NCI-H1436 (cell line): ENCODE measurements at regions not wholly inside any gene's neighbourhood (a gene's known extent, or its start where the extent isn't known, plus 50 kb on each side); places are given as distances from the start of the nearest gene placed in this dataset.
"Not testable (repeated sequence)": the region's sequence is repeated elsewhere in the genome, so short reads cannot be mapped to it uniquely, and the experiment has no call there.

Experiments used
- DNase-seq: peaks from one replicate; lab custom pipeline; 2025; lab: John Stamatoyannopoulos, UW

DNA sequence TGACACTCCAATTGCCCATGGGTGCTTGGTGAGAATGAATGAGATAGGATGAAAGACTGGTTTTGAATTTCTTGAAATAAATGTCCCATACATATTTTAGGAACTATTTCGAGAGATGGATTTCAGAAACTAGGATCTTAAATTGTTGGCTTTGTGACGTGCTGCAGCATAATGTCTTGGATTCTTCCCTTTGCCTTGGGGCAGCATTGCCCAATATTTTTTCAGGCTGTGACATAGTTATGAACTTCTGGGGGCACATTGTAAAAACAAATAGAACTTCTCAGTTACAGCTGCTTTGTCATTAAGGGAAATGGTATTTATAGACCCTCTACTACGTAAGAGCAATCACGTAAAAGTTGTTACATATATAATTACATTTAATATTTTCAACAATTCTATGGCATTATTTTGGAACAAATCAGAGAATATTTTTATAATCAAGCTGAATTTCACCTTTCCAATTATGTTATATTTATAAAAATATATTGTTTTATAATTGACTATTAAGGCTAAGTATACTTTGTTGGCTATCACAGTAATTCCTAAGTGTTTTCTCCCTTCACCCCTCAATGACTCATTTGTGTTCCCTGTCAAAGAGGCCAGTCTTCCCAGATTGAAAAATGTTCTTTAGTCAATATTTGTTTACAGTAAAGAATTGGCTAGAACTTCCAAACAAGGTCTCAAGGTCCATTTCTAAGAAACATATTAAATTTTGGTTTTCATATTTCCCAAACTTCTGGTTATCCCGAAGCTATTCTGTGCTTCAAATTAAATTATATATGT lies 1388.3 kb upstream of the ACO1 start:
- DNase-seq: no peak

DNA sequence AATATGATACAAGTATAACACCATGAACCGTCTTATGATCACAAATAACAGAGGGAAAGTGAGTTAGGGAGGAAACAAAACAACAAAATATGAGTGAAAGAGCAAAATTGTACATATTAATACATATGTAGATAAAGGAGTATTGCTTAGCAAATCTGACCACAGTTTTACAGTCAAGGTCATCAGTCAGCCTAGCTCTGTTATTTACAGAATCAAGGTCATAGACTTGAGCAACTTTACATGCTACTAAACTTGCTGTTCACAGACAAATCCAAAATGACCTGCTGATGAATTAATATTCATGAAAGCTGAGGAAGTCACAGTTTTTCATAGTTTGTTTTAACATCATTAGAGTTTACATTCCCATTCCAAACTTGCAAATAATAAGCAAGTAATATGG lies 1387.7 kb upstream of the ACO1 start:
- DNase-seq: no peak

DNA sequence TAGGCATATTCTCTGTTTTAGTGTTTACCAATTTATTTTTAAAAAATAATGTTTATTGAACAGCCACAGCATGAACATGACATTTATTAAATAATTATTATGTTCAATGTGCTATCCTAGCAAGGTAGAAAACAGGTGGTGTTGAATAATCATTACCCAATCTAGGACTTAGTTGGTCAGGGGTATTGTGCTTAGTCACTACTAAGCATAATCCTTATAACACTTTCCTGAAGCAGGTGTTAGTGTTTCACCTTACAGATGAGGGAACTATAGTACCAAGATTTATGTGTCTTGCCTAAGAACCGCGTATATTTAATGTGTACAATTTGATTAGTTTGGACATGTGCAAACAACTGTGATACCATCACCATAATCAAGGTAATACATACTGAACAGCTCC lies 1387.2 kb upstream of the ACO1 start:
- DNase-seq: no peak

DNA sequence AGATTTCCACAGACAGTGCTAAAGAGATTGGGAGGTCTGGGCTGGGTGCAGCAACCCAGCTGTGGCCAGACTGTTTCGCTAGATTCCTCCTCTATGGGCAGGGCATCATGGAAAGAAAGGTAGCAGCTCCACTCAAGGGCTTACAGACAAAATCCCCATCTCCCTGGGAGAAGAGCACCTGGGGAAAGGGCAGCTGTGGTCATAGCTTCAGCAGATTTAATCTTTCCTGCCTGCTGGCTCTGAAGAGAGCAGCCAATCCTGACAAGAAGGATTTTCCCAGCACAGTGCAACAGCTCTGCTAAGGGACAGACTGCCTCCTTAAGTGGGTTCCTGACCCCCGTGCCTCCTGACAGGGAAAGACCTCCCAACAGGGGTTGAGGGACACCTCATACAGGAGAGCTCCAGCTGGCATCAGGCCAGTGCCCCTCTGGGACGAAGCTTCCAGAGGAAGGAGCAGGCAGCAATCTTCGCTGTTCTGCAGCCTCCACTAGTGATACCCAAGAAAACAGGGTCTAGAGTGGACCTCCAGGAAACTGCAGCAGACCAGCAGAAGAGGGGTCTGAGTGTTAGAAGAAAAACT lies 1379.3 kb upstream of the ACO1 start:
- no peak for DNase-seq

DNA sequence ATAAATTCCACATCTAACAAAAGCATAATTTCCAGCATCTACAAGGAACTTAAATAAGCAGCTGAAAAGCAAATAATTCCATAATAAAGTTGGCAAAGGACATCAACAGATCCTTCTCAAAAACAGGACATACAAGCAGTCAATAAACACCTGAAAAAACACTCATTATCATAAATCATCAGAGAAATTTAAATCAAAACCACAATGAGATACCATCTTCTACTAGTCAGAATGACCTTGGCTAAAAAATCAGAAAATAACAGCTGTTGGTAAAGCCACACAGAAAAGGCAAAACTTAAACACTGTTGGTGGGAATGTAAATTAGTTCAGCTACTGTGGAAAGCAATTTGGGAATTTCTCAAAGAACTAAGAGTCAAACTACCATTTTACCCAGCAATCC lies 1371.1 kb upstream of the ACO1 start:
- DNase-seq: no peak

DNA sequence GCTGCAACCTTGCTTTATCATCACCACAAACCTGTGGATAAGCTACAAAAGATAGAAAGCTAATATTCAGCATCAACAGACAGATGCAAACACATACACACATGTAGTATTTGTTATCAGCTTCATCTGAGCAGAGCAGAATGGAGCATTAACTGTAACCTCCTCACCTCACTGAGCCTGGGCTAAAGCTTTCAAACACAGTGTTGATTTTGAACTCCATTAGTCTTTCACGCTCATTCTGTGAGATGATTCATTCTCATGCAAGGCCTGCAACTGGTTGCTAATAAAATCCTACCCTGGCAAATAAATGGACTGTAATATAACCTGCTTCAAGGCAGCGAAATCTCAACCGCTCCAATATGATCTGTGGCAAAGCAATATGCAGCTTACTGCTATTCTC lies 1360.6 kb upstream of the ACO1 start:
- DNase-seq: no peak

DNA sequence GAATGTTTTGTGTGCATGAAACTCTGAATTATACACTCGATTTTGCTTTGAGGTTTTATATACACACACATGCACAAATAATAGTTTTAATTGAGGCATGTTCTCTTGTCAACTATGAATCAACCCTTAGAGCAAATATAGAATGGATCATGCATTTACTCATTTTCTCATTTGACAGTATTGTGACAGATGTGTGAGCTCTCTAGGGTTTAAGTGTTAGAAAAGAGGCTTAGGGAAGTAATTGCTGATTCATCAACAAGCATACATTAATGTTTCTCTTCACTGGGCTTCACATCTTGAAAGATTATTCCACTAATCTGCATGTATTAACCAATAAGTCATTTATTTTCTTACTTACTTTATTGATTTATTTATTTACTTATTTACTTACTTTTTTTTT lies 1356.8 kb upstream of the ACO1 start:
- no peak for DNase-seq

DNA sequence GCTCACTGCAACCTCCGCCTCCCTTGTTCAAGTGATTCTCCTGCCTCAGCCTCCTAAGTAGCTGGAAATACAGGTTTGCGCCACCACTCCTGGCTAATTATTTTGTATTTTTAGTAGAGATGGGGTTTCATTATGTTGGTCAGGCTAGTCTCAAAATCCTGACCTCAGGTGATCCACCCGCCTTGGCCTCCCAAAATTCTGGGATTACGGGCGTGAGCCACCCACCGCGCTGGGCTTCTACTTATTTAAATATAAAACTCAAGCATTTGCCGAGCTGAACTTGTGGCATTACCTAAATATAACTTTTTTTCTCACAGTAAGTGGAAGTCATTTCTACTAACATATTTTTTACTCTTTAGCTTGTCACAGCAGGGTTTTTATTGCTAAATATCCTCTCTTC lies 1356.3 kb upstream of the ACO1 start:
- DNase-seq: no peak

DNA sequence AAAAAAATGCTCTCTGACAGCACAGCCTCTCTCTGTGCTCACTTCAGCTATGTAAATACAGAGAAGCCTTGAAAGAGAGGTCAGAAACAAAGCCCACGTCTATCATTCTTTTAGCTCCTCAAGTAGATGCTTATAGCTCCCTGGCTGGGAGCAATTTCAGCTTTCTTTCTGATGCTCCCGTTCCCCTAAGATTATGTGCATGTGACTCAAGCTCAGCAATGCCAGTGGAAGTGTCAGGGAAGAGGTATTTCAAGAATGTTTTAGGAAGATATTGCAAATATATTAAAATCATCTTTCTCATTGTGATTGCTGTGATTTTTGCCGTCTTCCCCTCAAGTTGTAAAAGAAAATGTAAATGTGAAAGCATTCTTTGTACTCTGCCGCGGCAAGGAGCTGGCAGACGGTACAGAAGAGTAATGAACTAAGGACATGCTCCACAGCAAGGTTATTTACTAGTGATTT lies 1353.7 kb upstream of the ACO1 start:
- no peak for DNase-seq

DNA sequence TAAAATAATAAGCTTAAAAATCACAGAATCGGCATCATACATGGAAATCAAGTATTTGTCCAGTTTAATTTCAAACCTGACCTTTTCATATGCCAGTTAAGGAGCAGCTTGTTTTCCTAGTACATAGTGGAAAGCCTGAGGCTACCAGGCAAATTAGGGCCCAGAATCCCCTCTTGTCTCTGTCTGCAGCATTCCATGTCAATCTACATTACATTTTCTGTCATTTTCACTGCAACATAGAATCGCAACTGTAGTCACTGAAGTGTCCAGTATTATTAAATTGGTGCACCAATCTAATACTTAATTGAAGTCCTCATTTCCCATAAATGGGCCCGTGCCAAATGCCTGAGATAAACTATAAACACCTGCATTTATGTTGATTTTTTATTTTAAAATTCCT lies 1352.2 kb upstream of the ACO1 start:
- DNase-seq: no peak

DNA sequence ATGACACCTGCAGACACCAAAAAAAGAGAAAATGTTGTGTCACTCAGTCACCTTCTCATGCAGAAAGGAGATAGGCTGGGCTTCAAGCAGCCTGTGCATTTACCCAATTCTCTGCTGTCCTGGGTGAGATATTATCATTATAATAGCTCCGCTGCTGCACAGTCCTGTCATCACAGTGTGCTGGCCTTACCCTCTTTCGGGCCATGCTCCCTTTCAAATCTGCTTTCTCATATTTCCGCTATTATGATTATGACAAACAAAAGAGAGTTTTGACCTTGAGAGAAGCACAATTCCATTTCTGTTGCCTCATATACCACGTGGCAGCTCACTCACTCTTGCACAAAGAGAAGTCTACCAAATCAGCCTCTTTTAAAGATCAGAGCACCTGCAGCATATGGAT lies 1350.1 kb upstream of the ACO1 start:
- no peak for DNase-seq

DNA sequence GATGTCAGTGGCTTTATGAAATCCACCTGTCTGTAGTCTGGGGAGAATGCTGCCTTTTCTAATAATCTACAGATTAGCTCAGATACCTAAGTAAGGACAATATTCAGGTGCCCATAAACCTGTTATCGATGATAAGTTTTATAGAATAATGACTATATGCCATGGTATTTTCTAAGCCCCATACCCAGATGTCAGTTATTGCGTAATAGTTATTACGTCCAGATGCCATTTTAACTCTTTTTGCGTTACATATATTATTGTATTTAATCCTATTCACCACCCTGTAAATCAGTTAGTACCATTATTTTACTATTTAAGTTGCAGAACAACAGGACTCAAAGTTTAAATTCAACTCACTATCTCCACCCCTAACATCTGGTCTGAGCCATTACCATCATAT lies 1343.9 kb upstream of the ACO1 start:
- no peak for DNase-seq

DNA sequence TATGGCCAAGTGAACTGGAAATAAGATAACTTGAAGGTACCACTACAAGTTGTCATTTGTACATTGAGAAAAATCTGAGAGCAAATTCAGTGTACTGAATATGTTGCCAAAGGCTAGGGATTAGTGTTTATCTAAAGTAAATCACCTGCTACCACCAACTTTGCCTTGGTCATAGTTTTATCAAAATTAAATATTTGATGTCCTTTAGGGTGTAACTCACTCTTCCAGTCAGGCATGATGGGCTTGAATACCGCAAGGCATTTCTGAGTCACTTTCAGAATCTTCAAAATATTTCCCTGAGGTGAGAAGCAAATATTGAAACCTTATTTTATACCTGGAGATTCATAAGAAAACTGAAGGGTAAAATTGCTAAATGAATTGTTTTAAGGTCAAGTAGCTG lies 1338.6 kb upstream of the ACO1 start:
- DNase-seq: no peak

DNA sequence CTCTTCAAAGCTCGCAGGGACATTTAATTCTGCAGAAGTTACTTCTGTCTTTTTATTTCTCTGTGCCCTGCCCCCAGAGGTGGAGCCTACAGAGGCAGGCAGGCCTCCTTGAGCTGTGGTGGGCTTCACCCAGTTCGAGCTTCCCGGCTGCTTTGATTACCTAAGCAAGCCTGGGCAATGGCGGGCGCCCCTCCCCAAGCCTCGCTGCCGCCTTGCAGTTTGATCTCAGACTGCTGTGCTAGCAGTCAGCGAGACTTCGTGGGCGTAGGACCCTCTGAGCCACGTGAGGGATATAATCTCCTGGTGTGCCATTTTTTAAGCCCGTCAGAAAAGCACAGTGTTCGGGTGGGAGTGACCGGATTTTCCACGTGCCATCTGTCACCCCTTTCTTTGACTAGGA lies 1322.9 kb upstream of the ACO1 start:
- DNase-seq: not testable (repeated sequence)

DNA sequence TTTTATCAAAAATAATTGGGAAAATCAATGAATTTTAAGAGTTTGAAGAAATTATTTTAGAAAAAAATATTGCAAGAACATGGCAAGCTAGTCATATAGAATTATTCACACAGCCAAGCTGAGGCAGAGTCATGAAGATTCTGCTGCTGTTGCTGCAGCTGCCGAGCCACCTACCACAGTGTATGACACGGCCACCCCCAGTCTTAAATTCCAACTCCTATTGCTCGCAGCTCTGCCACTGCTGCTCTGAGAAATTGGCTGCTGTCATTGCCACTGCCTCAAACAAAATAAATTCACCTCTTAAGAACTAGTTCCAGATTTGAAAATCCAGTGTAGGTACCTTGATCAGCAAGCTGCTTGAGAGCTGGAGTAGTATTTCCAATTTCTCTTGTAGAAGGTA lies 1318.8 kb upstream of the ACO1 start:
- DNase-seq: no peak

DNA sequence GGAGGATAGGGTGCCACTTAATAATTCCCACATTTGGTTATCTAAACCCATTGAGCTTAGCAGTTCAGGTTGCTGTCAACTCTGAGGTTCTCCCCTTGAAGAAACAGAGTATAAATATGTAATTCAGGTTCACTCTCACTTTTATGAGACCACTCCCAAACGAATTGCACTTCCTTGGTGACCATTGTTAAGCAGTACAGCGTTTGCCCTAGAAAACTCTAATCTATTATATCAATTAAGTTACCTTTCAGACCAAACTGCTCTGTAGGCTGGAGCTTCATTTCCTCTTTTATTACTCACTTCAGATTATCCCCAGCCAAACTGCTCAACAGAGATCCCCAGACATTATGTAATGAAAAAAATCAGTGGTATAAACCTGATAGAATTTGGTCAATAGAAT lies 1317.0 kb upstream of the ACO1 start:
- DNase-seq: no peak

DNA sequence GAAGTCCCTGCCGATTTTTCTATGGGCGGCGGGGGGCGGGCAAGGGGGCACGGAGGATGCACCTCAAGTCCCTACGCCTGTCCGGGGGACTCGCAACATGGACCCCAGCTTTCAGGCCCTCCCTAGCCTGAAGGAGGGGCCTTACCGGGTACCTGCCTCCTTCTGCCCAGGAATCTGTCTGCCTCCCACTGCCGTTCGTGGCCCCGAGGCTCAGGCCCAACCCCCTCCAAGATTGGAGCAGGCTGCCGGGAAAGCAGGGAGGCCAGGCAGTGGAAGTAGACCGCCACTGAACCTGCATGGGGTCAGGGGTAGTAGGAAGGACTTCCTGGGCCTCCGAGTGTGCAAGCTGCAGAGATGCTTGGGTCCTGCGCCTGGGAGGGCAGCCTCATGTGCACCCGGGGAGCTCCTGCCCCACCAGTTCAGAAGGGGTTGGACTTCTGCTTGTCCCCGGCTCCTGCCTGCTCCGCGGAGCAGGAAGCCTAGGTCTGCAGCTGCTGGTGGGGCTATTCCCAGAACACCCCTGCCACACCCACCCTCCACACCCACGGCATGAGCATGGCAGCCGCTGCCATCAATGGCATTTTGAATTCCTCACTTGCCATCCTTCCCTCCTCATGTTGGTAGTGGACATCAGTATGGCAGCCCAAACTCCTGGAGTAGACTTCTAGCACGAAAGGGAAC lies 1312.7 kb upstream of the ACO1 start:
- DNase-seq: no peak

DNA sequence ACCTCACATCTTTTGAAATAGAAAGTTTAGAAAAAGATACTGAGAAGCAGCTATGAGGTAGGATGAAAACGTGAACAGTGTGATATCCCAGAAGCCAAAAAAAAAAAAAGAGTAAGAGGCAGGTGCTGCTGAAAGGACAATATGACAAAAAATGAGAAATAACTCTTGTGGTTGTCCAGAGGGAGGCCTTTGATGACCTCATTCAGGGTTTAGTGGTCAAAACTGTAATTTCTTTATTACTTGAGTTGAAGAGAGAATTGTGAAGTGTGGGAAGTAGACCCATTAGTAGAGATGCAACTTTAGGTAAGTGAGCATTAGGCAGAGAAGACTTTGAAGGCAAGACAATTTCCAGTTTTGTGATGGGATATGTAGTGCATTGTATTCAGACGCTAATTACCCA lies 1306.3 kb upstream of the ACO1 start:
- DNase-seq: no peak

DNA sequence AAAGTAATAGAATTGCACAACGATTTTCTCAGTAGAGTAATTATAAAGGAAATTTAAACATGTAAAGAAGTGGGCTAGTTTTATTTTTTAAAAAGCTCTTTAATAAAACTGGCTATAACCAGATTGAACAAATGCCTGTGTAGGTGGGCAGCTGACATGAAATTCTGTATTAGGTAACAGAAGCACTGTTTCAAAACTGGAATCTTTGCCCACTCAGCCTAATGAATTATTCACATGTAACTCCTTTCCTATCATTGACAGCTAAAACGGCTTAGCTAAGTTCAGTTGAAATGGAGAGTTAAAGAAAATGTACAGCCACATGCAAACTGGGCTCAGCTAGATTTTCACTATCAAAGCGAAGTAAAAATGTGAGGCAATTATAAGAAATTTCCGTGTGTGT lies 1300.1 kb upstream of the ACO1 start:
- no peak for DNase-seq

DNA sequence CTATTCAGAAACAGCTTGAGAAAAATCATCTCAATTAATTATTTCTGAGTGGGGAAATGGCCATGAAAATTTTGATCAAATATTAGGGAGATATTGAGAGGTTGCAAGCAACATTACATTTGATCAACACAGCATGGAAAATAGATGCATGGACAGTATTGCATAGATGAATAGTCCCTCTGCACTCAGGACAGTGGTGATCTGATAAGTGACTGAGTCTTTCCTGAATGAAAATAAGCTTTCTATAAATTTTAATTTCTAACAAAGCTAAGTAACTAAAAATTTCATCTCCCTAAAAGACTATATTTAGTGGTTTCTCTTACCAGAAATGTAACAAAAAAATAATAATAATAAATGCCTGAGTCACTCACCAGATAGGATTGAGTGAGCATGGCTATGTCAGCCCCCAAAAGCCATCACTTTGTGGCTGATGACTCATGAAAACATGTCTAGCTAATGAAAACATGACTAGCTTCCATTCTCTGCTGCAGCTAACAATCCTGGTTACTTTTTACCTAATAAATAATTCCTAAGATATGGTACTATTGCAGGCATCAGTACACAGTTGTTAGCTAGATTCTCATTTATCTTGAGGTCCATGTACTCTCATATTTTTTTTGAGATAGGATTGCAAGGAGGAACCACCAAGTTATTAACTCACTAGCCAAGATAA lies 1294.8 kb upstream of the ACO1 start:
- no peak for DNase-seq

DNA sequence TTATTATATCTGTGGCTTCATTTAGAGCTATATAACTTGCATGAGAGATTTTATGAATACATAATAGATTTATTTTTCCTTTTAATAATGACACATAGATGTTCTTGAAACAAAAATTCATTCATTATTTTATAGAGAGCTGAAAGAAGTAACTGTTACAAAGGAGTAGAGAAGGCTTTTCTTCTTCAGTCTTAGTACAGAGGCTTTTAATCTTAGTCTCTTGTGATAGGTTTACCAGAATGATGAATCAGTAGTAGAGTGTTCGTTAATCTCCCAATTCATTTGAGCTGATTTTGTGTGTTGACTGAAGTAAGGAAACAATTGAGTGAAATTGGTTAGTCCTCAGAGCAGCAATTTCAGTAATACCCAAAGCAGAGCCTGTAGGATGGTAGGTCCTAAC lies 1284.1 kb upstream of the ACO1 start:
- DNase-seq: no peak

DNA sequence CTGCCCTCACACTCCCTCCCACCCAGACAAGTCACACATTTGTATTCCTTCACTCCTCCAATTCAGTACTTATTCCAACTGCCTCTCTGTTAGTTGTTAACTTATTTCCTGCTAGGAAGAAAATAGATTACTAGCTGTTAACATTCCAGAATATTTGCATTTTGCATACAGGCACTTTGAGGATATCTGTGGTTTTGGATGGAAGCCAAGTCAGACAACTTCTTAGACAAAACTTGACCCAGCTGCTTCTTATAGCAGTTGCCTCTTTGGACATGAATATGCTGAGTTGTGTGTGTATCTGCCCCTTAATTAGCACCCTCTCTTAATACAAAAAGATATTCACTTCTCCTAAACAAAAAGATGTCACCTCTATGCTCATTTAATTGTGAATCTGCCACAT lies 1280.6 kb upstream of the ACO1 start:
- no peak for DNase-seq

DNA sequence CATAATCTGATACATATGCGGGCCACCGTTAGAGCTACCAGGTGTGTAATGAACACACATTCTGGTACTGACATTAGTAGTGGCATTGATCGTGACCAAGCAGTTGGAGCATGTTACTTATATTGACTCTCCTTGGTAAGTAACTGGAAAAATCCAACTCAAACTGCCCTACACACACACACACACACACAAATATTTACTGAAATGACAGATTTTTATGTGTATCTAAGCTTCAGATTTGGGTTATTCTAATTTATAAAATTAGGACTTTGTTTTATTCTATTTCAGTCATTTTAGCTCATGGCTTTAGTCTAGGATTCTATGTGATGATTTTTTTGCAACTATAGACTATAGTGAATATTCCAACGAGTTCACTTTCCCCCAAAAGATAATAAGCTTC lies 1280.2 kb upstream of the ACO1 start:
- DNase-seq: no peak
